HepG2 (cell line): ENCODE measurements at regions not wholly inside any gene's neighbourhood (a gene's known extent, or its start where the extent isn't known, plus 50 kb on each side); places are given as distances from the start of the nearest gene placed in this dataset.

Experiments used
- ATAC-seq: fragments of 200-7000 bp; cut with Tn5 transposase; 3 replicates; pipeline ENCODE4 v1.9.1; 2020; ENCODE audit warnings: mild to moderate bottlenecking, moderate library complexity
- BruUV-seq: library from RNA; stranded (reverse); fragments of 400-500 nt; replicated peaks from 2 replicates; lab custom pipeline; 2021; lab: Mats Ljungman, UMichigan
- CTCF ChIA-PET: fragments of 300-600 bp; formaldehyde crosslinking; extraction: SDS; loops from one replicate; lab custom pipeline; 2021; ENCODE audit warnings: low total read pairs, inconsistent platforms, low intra/inter-chr PET ratio; lab: Yijun Ruan, JAX
- POLR2A ChIA-PET: fragments of 350-600 bp; sonication (Branson Sonifier 250); formaldehyde crosslinking; loops from one replicate; lab custom pipeline; 2020; ENCODE audit warnings: antibody characterized with exemption, inconsistent platforms; lab: Yijun Ruan, JAX
- DNase-seq: peaks from one replicate; pipeline ENCODE4 v3.0.0-alpha.2; 2015; ENCODE audit warnings: low spot score
- FAIRE-seq: peaks from 3 replicates; lab custom pipeline; 2011; peaks lifted over from hg19 to GRCh38; lab: Jason Lieb, UNC
- H2AFZ ChIP-seq: one replicate; pipeline ENCODE4 v1.6.1; 2011; ENCODE audit warnings: low read length, inconsistent platforms
- H3K27ac ChIP-seq: fragments of 300-600 bp; 3 replicates; pipeline ENCODE4 v1.8.0; 2011; ENCODE audit warnings: mixed run types, mild to moderate bottlenecking, mixed read lengths, low read length, inconsistent platforms; ENCODE audit not compliant: insufficient read depth; ENCODE audit errors: extremely low read length
- H3K27me3 ChIP-seq, 2 experiments: fragments of 200-600 bp in 1 of 2; 2 replicates in 1 of 2; 3 replicates in 1 of 2; pipeline versions ENCODE4 v1.6.0 to v1.8.0; 2011; ENCODE audit warnings: low read length in 2 of 2, mild to moderate bottlenecking in 2 of 2, moderate library complexity in 2 of 2, inconsistent platforms in 1 of 2; ENCODE audit not compliant: insufficient read depth in 2 of 2, control insufficient read depth in 1 of 2
- H3K36me3 ChIP-seq, 2 experiments: fragments of 200-600 bp in 1 of 2; replicated peaks in 1 of 2; 2 replicates in 1 of 2; 3 replicates in 1 of 2; pipeline versions ENCODE4 v1.5.1 to v1.8.0; 2011; ENCODE audit warnings: low read length in 2 of 2, inconsistent platforms in 1 of 2; ENCODE audit not compliant: insufficient read depth in 2 of 2, control insufficient read depth in 1 of 2
- H3K4me1 ChIP-seq: 2 replicates; pipeline ENCODE4 v1.5.1; 2012; ENCODE audit warnings: low read length, inconsistent platforms; ENCODE audit not compliant: insufficient read depth
- H3K4me2 ChIP-seq: 2 replicates; pipeline ENCODE4 v1.6.0; 2011; ENCODE audit warnings: low read depth, low read length, inconsistent platforms
- H3K4me3 ChIP-seq, 3 experiments: fragments of 200-600 bp in 1 of 3; sonication (generic), shearing (Covaris generic) in 1 of 3; replicated peaks in 1 of 3; 2 replicates each; pipeline ENCODE4 v1.5.1; 2011 to 2016; ENCODE audit warnings: low read length in 3 of 3, inconsistent platforms in 2 of 3, low read depth in 2 of 3, mild to moderate bottlenecking in 2 of 3, control low read depth in 1 of 3, mixed read lengths in 1 of 3; ENCODE audit not compliant: insufficient read depth in 1 of 3
- H3K79me2 ChIP-seq: one replicate; pipeline ENCODE4 v1.6.1; 2011; ENCODE audit warnings: low read length, inconsistent platforms; ENCODE audit not compliant: insufficient read depth
- H3K9ac ChIP-seq: 2 replicates; pipeline ENCODE4 v1.6.0; 2011; ENCODE audit warnings: mild to moderate bottlenecking, low read depth, low read length, inconsistent platforms; ENCODE audit not compliant: insufficient read depth
- H3K9me3 ChIP-seq: 2 replicates; pipeline ENCODE4 v1.5.1; 2012; ENCODE audit warnings: mild to moderate bottlenecking, low read length
- H4K20me1 ChIP-seq: 2 replicates; pipeline ENCODE4 v1.6.0; 2011; ENCODE audit warnings: inconsistent platforms, mild to moderate bottlenecking, low read length, moderate library complexity; ENCODE audit not compliant: insufficient read depth
- CENPX ChIP-seq: sonication (generic); formaldehyde crosslinking; IDR thresholded peaks from 2 replicates; pipeline ENCODE4 v1.9.0; 2021; ENCODE audit warnings: mild to moderate bottlenecking, missing genetic modification reagents, moderate library complexity
- EEA1 ChIP-seq: sonication (generic); formaldehyde crosslinking; IDR thresholded peaks from 2 replicates; pipeline ENCODE4 v1.5.1; 2020; ENCODE audit warnings: mild to moderate bottlenecking, missing genetic modification reagents, borderline replicate concordance
- ETS1 ChIP-seq: sonication (generic); formaldehyde crosslinking; IDR thresholded peaks from 2 replicates; pipeline ENCODE4 v1.4.0; 2020; ENCODE audit warnings: missing genetic modification reagents
- FOSL1 ChIP-seq: sonication (generic); formaldehyde crosslinking; IDR thresholded peaks from 2 replicates; pipeline ENCODE4 v1.9.0; 2021; ENCODE audit warnings: missing genetic modification reagents, borderline replicate concordance
- HNF1A ChIP-seq, 2 experiments: sonication (generic) in 1 of 2; formaldehyde crosslinking in 1 of 2; IDR thresholded peaks; 2 replicates each; pipeline versions ENCODE4 v1.4.0 to v1.6.1; 2016 to 2020; ENCODE audit warnings: borderline replicate concordance in 1 of 2, low read depth in 1 of 2, mild to moderate bottlenecking in 1 of 2, missing genetic modification reagents in 1 of 2
- JUN ChIP-seq: sonication (generic); formaldehyde crosslinking; IDR thresholded peaks from 2 replicates; pipeline ENCODE4 v1.4.0; 2020; ENCODE audit warnings: mild to moderate bottlenecking, missing genetic modification reagents
- MEIS2 ChIP-seq: sonication (generic); formaldehyde crosslinking; IDR thresholded peaks from 2 replicates; pipeline ENCODE4 v1.9.0; 2021; ENCODE audit warnings: mild to moderate bottlenecking, missing genetic modification reagents
- POLR2AphosphoS2 ChIP-seq: IDR thresholded peaks from 2 replicates; pipeline ENCODE4 v1.6.1; 2011; ENCODE audit warnings: low read depth, low read length, improper control_type of control experiment
- RELA ChIP-seq: sonication (generic); formaldehyde crosslinking; IDR thresholded peaks from 2 replicates; pipeline ENCODE4 v1.4.0; 2020; ENCODE audit warnings: missing genetic modification reagents
- SMC3 ChIP-seq: IDR thresholded peaks from 2 replicates; pipeline ENCODE4 v1.6.1; 2011; ENCODE audit warnings: low read length, improper control_type of control experiment
- SNAPC5 ChIP-seq: sonication (generic); formaldehyde crosslinking; IDR thresholded peaks from 2 replicates; pipeline ENCODE4 v1.8.1; 2023; ENCODE audit warnings: mild to moderate bottlenecking, missing genetic modification reagents, borderline replicate concordance
- TMF1 ChIP-seq: sonication (generic); formaldehyde crosslinking; IDR thresholded peaks from 2 replicates; pipeline ENCODE4 v1.8.1; 2022; ENCODE audit warnings: low read depth, missing genetic modification reagents
- ZKSCAN5 ChIP-seq: sonication (generic); formaldehyde crosslinking; IDR thresholded peaks from 2 replicates; pipeline ENCODE4 v1.5.1; 2020; ENCODE audit warnings: mild to moderate bottlenecking, missing genetic modification reagents
- ZNF12 ChIP-seq: sonication (generic); formaldehyde crosslinking; IDR thresholded peaks from 2 replicates; pipeline ENCODE4 v1.5.0; 2020; ENCODE audit warnings: missing genetic modification reagents
- ZNF251 ChIP-seq: sonication (generic); formaldehyde crosslinking; IDR thresholded peaks from 2 replicates; pipeline ENCODE4 v1.9.0; 2021; ENCODE audit warnings: mild to moderate bottlenecking, missing genetic modification reagents
- ZNF292 ChIP-seq: sonication (generic); formaldehyde crosslinking; IDR thresholded peaks from 2 replicates; pipeline ENCODE4 v1.8.1; 2022; ENCODE audit warnings: mild to moderate bottlenecking, low read depth, missing genetic modification reagents, borderline replicate concordance
- ZNF615 ChIP-seq: sonication (generic); formaldehyde crosslinking; IDR thresholded peaks from 2 replicates; pipeline ENCODE4 v1.5.0; 2020; ENCODE audit warnings: mild to moderate bottlenecking, missing genetic modification reagents, borderline replicate concordance
- ZNF710 ChIP-seq: sonication (generic); formaldehyde crosslinking; IDR thresholded peaks from 2 replicates; pipeline ENCODE4 v1.5.0; 2020; ENCODE audit warnings: mild to moderate bottlenecking, missing genetic modification reagents, borderline replicate concordance
- ZNF777 ChIP-seq: sonication (generic); formaldehyde crosslinking; IDR thresholded peaks from 2 replicates; pipeline ENCODE4 v1.4.0; 2020; ENCODE audit warnings: missing genetic modification reagents
- WGBS: methylation state at CpG from one replicate; pipeline ENCODE4 v1.1.6; 2017; ENCODE audit warnings: low lambda C conversion rate; 5-methylcytosine and 5-hydroxymethylcytosine counted together
- in situ Hi-C: cut with HindIII; loops from 2 replicates; pipeline ENCODE4 v1.10.0; 2017; ENCODE audit warnings: low pct_unique_long_range_greater_than_20kb; ENCODE audit not compliant: extremely low pct_ligation_motif_present
- intact Hi-C: fragments of 100-400 bp; cut with micrococcal nuclease; formaldehyde crosslinking; loops from one replicate; pipeline ENCODE4 v1.10.0; 2022; ENCODE audit not compliant: unreplicated experiment

GRCh38 chr5:155587458-155587857 is 573.9 kb downstream of the KIF4B start:
- Histone ChIP-seq H3K9me3 (no peaks in the 10 kb centered on the region), H3K27ac (no peak overlapping the region), H3K4me2 (no peak overlapping the region), H3K79me2 (no peaks in the 10 kb centered on the region), H3K4me3 (no peak overlapping the region), H3K9ac (no peak overlapping the region), H2AFZ (no peak overlapping the region), H3K36me3 (no peaks in the 10 kb centered on the region), H3K4me1 (no peaks in the 10 kb centered on the region), H4K20me1 (no peaks in the 10 kb centered on the region), H3K27me3 (no peaks in the 10 kb centered on the region; a peak in 1 of 5 replicates)
- in situ Hi-C loops, result no loop called here
- ATAC-seq, result no peak
- no peak for FAIRE-seq
- WGBS, result 8% methylated on average over 1 of the region's 1 CpG
- TF ChIP-seq TMF1 (CRISPR knock-in tag), result no peak
- no peak for TF ChIP-seq FOSL1 (CRISPR knock-in tag)
- TF ChIP-seq CENPX (CRISPR knock-in tag), result no peak
- TF ChIP-seq HNF1A (IDR thresholded peaks at IDR 0.05; ENCODE audit: low read depth), result no peak
- TF ChIP-seq HNF1A (CRISPR knock-in tag; IDR thresholded peaks at IDR 0.05; ENCODE audit: borderline replicate concordance), result no peak
- TF ChIP-seq ZNF777 (CRISPR knock-in tag), result no peak
- no peak for TF ChIP-seq ZNF615 (CRISPR knock-in tag)
- no peak for TF ChIP-seq ETS1 (CRISPR knock-in tag)
- no peak for TF ChIP-seq POLR2AphosphoS2
- no peak for TF ChIP-seq ZNF292 (CRISPR knock-in tag)
- TF ChIP-seq SMC3, result no peak
- TF ChIP-seq ZNF710 (CRISPR knock-in tag), result no peak
- TF ChIP-seq ZNF12 (CRISPR knock-in tag), result no peak
- TF ChIP-seq RELA (CRISPR knock-in tag), result no peak
- no peak for TF ChIP-seq ZKSCAN5 (CRISPR knock-in tag)
- TF ChIP-seq ZNF251 (CRISPR knock-in tag), result no peak
- no peak for TF ChIP-seq SNAPC5 (CRISPR knock-in tag)
- no peak for TF ChIP-seq MEIS2
- no peak for TF ChIP-seq EEA1 (CRISPR knock-in tag)
- TF ChIP-seq JUN, result no peak
- no TSS peak for BruUV-seq
- ChIA-PET CTCF (no interaction called here), POLR2A (no interaction called here)
- DNase-seq, result no peak
- intact Hi-C loops, result no loop called here
